Colonic mucosa (tissue), 4 donors: ENCODE measurements at regions not wholly inside any gene's neighbourhood (a gene's known extent, or its start where the extent isn't known, plus 50 kb on each side); places are given as distances from the start of the nearest gene placed in this dataset.

Experiments
- DNase-seq: peaks from one replicate; pipeline ENCODE4 v3.0.0-alpha.2; 2020
- H3K27ac ChIP-seq: fragments of 200-600 bp; one replicate; pipeline ENCODE4 v1.8.0; 2021
- H3K27me3 ChIP-seq: fragments of 200-600 bp; one replicate; pipeline ENCODE4 v1.8.0; 2021
- H3K36me3 ChIP-seq: fragments of 200-600 bp; one replicate; pipeline ENCODE4 v1.8.0; 2021
- H3K4me1 ChIP-seq: fragments of 200-600 bp; one replicate; pipeline ENCODE4 v1.8.0; 2021; ENCODE audit warnings: mild to moderate bottlenecking
- H3K4me3 ChIP-seq: fragments of 200-600 bp; one replicate; pipeline ENCODE4 v1.8.0; 2021
- H3K9ac ChIP-seq, 2 donors: one replicate each; pipeline ENCODE4 v1.7.0; 2013; ENCODE audit warnings: control low read depth in 2 of 2, low read depth in 2 of 2, low read length in 2 of 2
- H3K9me3 ChIP-seq: fragments of 200-600 bp; one replicate; pipeline ENCODE4 v1.8.0; 2021
- CTCF ChIP-seq: fragments of 200-600 bp; IDR thresholded peaks from one replicate; pipeline ENCODE4 v1.8.0; 2022; ENCODE audit warnings: antibody characterized with exemption, mild to moderate bottlenecking
- intact Hi-C: fragments of 100-400 bp; cut with DNase I; formaldehyde crosslinking; loops from one replicate; pipeline ENCODE4 v1.14.1; 2022
- donor health status: healthy.
- donor health status: DM: no; HTN: no; CAD: no.
- donor health status: DM: no; HTN: no; CAD: no.

GRCh38 chr12:95412482-95413311, 61.3 kb upstream of the METAP2 start:
- Histone ChIP-seq H3K27me3 (no peaks in the 10 kb centered on the region), H3K4me1 (no peaks in the 10 kb centered on the region), H3K4me3 (no peak overlapping the region), H3K9ac (no peak overlapping the region), H3K36me3 (no peaks in the 10 kb centered on the region), H3K9me3 (no peaks in the 10 kb centered on the region), H3K27ac (no peak overlapping the region)
- no peak for TF ChIP-seq CTCF
- no peak for DNase-seq
- intact Hi-C loops = no loop called here

GRCh38 chr12:95413576-95413975, 60.4 kb upstream of the METAP2 start:
- no peak overlapping the region for H3K9ac ChIP-seq
- intact Hi-C loops = no loop called here

GRCh38 chr12:95415451-95415850, 58.5 kb upstream of the METAP2 start:
- no peaks in the 10 kb centered on the region for H3K27me3 ChIP-seq

More at GRCh38 chr12:95413576-95413975, 60.4 kb upstream of the METAP2 start:
- no peak for TF ChIP-seq CTCF
- H3K27me3 ChIP-seq = no peaks in the 10 kb centered on the region
- no peaks in the 10 kb centered on the region for H3K9me3 ChIP-seq
- no peak overlapping the region for H3K4me3 ChIP-seq
- DNase-seq = no peak
- no peak overlapping the region for H3K27ac ChIP-seq
- H3K4me1 ChIP-seq = no peaks in the 10 kb centered on the region
- H3K36me3 ChIP-seq = no peaks in the 10 kb centered on the region

GRCh38 chr12:95416111-95416636, 57.8 kb upstream of the METAP2 start:
- Histone ChIP-seq H3K9me3 (no peaks in the 10 kb centered on the region), H3K9ac (no peak overlapping the region), H3K27me3 (no peaks in the 10 kb centered on the region), H3K4me3 (no peak overlapping the region), H3K27ac (no peak overlapping the region), H3K4me1 (no peaks in the 10 kb centered on the region), H3K36me3 (no peaks in the 10 kb centered on the region)
- TF ChIP-seq CTCF = no peak
- intact Hi-C loops = no loop called here
- DNase-seq = no peak

More at GRCh38 chr12:95415451-95415850, 58.5 kb upstream of the METAP2 start:
- Histone ChIP-seq H3K27ac (no peak overlapping the region), H3K9me3 (no peaks in the 10 kb centered on the region), H3K4me3 (no peak overlapping the region), H3K36me3 (no peaks in the 10 kb centered on the region), H3K9ac (no peak overlapping the region), H3K4me1 (no peaks in the 10 kb centered on the region)
- no peak for TF ChIP-seq CTCF
- intact Hi-C loops = no loop called here
- DNase-seq = no peak

- Histone ChIP-seq H3K27me3 (no peaks in the 10 kb centered on the region), H3K9me3 (no peaks in the 10 kb centered on the region), H3K4me3 (no peak overlapping the region), H3K4me1 (no peaks in the 10 kb centered on the region), H3K36me3 (no peaks in the 10 kb centered on the region), H3K27ac (no peak overlapping the region), H3K9ac (no peak overlapping the region)
- no peak for DNase-seq
- TF ChIP-seq CTCF = no peak
- intact Hi-C loops = no loop called here
Measured at GRCh38 chr12:95417372-95417771, 56.6 kb upstream of the METAP2 start.
